Activated CD8-positive, alpha-beta T cell treated with anti-CD3 and anti-CD28 coated beads, Interleukin-2, amount 10 ng/mL, durations not matched to agents 7 days and 5 days (primary cell): ENCODE measurements at regions not wholly inside any gene's neighbourhood (a gene's known extent, or its start where the extent isn't known, plus 50 kb on each side); places are given as distances from the start of the nearest gene placed in this dataset.

Source experiments
- ATAC-seq: fragments of 150-1000 bp; cut with Tn5 transposase; one replicate; pipeline ENCODE4 v1.10.0; 2021; ENCODE audit warnings: moderate library complexity
- CTCF ChIA-PET: fragments of 350-600 bp; sonication (Branson Sonifier 250); formaldehyde crosslinking; loops from one replicate; lab custom pipeline; 2021; ENCODE audit warnings: antibody characterized with exemption; lab: Charles Lee
- POLR2A ChIA-PET: fragments of 350-600 bp; sonication (Branson Sonifier 250); formaldehyde crosslinking; loops from one replicate; lab custom pipeline; 2021; ENCODE audit warnings: antibody characterized with exemption; lab: Charles Lee
- DNase-seq: peaks from one replicate; pipeline ENCODE4 v3.0.0-alpha.2; 2020
- H3K27ac Mint-ChIP-seq: one replicate; pipeline ENCODE4 v1.8.0; 2021; ENCODE audit warnings: mild to moderate bottlenecking, mixed read lengths
- H3K27me3 Mint-ChIP-seq: one replicate; pipeline ENCODE4 v1.8.0; 2021; ENCODE audit warnings: low read depth, mixed read lengths
- H3K36me3 Mint-ChIP-seq: one replicate; pipeline ENCODE4 v1.8.0; 2021; ENCODE audit warnings: low read depth, mixed read lengths
- H3K4me1 Mint-ChIP-seq: one replicate; pipeline ENCODE4 v1.8.0; 2021; ENCODE audit warnings: low read depth, mixed read lengths
- H3K4me3 Mint-ChIP-seq: one replicate; pipeline ENCODE4 v1.8.0; 2021; ENCODE audit warnings: mild to moderate bottlenecking, mixed read lengths
- H3K9me3 Mint-ChIP-seq: one replicate; pipeline ENCODE4 v1.8.0; 2022; ENCODE audit warnings: mixed read lengths; ENCODE audit not compliant: insufficient read depth

DNA sequence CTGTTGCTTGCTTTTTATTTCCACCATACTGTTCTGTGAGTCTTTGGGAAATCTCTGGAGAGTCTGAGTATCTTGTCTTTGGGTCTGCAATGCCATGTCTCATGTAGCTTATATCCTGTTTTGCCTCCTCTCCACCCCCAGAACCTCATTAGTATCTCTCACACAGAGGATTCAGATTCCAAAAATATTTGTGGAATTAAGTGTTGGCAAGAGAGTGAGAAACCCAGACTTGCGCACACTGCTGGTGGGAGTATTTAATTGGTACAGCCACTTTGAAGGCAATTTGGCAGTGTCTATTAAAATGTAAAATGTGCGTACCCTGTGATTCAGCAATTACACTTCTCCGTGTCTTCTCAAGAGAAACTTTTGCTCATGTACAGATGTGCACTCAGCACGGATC is 68.6 kb downstream of the ZNF621 start:
- Mint-ChIP-seq H3K4me3 (no peak overlapping the region), H3K27ac (no peak overlapping the region), H3K4me1 (peaks cover 6% of the 10 kb centered on the region), H3K36me3 (no peaks in the 10 kb centered on the region), H3K9me3 (no peaks in the 10 kb centered on the region), H3K27me3 (peaks cover 17% of the 10 kb centered on the region)
- no peak for ATAC-seq
- DNase-seq: no peak
- POLR2A ChIA-PET: interaction anchor here (0.6 kb wide), 1 partner anchor 648 kb away, joined by 3 read pairs; no protein-coding TSS in a partner anchor
- CTCF ChIA-PET: interaction anchor here (2.0 kb wide), 1 partner anchor 13 kb away, joined by 7 read pairs; no protein-coding TSS in a partner anchor

DNA sequence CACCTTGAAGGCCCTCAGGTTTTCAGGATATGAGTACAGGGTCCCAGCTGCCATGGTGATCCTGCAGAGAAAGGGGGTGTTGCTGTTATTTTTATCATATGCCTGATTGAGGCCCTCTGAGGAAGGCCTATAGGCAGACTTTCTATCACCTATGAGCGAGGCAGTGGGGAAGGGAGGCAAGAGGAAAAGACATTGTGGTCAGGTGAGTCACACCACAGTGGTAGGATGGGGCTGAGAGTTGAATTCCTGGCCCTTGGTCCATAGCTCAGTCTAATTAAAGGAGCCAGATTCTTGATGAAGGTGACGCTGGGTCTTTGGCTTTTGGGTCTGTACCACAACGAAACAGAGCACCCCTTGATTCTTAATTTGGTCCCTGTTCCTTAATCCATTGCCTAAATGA is 72.7 kb downstream of the ZNF621 start:
- no peak overlapping the region for H3K4me3 Mint-ChIP-seq
- DNase-seq (no peak), ATAC-seq (no peak)
- no peaks in the 10 kb centered on the region for H3K9me3 Mint-ChIP-seq
- H3K4me1 Mint-ChIP-seq: peaks cover 11% of the 10 kb centered on the region
- H3K27me3 Mint-ChIP-seq: peaks cover 30% of the 10 kb centered on the region
- CTCF ChIA-PET: interaction anchor here (1.9 kb wide), 1 partner anchor 17 kb away, joined by 5 read pairs; no protein-coding TSS in a partner anchor
- POLR2A ChIA-PET: no interaction called here
- no peaks in the 10 kb centered on the region for H3K36me3 Mint-ChIP-seq
- H3K27ac Mint-ChIP-seq: no peak overlapping the region

DNA sequence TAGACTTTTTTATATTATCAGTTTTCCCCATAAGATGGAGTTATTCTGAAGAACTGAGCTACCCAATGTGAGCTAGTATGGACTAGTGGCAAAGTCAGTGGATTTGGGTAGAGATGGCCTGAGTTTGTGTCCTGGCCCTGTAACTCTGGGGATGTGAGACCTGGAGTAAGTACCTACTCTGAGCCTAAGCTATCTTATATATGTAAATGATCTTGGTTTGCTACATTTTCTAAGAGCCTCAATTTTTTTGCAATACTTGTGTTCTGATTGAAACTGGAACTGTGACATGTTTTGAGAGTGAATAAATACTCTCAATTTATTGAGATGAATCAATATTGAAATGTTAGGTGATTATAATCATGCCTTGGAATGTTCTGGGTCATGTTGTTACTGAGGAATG is 73.6 kb downstream of the ZNF621 start:
- ChIA-PET POLR2A (no interaction called here), CTCF (interaction anchor here (1.9 kb wide), 1 partner anchor 18 kb away, joined by 5 read pairs; no protein-coding TSS in a partner anchor)
- Mint-ChIP-seq H3K27ac (no peak overlapping the region), H3K4me1 (peaks cover 11% of the 10 kb centered on the region), H3K4me3 (no peak overlapping the region), H3K27me3 (peaks cover 31% of the 10 kb centered on the region), H3K36me3 (no peaks in the 10 kb centered on the region), H3K9me3 (no peaks in the 10 kb centered on the region)
- ATAC-seq (no peak), DNase-seq (no peak)

DNA sequence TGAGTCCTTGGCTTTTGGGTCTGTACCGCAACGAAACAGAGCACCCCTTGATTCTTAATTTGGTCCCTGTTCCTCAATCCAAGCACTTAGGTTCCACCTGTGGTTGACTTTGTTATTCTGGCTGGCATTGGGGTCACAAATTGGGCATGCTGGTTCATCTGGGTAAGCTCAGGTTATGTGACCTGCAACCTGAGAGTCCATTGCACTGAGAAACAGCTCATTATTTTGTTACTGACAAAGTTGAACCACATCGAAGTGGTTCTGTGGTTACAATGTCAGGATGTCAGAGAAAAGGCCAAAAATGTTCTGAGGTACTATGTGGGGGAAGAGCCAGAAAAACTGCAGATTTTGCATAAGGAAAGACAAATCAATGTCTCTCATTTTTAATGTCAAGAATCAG is 74.2 kb downstream of the ZNF621 start:
- Mint-ChIP-seq H3K4me3 (no peak overlapping the region), H3K9me3 (no peaks in the 10 kb centered on the region), H3K36me3 (no peaks in the 10 kb centered on the region), H3K27ac (no peak overlapping the region), H3K27me3 (peaks cover 29% of the 10 kb centered on the region), H3K4me1 (peaks cover 11% of the 10 kb centered on the region)
- ATAC-seq (no peak), DNase-seq (no peak)
- ChIA-PET POLR2A (no interaction called here), CTCF (interaction anchor here (1.9 kb wide), 1 partner anchor 18 kb away, joined by 5 read pairs; no protein-coding TSS in a partner anchor)

DNA sequence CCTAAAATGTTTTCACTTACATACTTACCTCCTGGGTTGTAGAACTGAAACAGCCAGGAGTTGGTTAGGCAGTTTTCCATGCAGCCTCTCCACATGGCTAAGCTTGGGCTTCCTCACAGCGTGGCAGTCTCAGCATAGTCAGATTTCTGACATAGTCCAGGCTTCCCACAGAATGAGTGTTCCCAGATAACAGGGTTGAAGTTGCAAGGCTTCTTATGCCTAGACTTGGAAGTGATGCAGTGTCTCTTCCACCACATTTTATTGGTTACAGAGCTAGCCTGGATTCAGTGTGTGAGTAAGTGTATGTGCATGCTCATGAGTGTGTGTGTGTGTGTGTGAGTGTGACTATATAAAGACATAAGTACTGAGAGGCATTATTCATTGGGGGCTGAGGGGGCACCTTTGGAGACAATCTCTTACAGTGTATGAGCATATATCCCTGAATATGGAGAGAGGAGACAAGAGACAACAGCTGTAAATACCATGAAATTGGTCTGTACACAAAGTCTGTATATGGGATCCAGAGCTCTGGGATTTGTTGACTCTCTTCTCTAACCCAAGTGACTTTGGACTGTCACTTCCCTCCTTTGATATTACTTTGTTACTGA is 78.1 kb downstream of the ZNF621 start:
- no peak overlapping the region for H3K27ac Mint-ChIP-seq
- no peaks in the 10 kb centered on the region for H3K36me3 Mint-ChIP-seq
- CTCF ChIA-PET: no interaction called here
- peaks cover 5% of the 10 kb centered on the region for H3K4me1 Mint-ChIP-seq
- POLR2A ChIA-PET: no interaction called here
- H3K27me3 Mint-ChIP-seq: peaks cover 34% of the 10 kb centered on the region
- ATAC-seq (no peak), DNase-seq (no peak)
- H3K9me3 Mint-ChIP-seq: no peaks in the 10 kb centered on the region
- no peak overlapping the region for H3K4me3 Mint-ChIP-seq

DNA sequence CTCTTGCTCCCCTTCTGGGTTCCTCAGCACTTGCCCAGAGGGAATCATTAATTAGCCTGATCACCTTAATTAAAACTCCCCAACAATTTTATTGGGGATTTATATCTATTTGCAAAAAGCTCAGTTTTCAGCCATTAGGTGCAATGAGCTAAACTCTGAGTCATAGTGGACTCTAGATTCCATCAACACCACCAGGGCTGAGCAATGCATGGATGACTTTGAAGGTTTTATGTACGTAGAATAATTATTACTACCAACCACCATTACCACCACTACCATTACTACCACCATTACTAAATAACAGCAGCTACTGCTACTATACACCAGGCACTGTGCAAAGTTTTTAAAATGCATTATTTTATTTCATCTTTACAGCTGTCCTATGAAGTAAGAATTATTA is 81.2 kb downstream of the ZNF621 start:
- POLR2A ChIA-PET: no interaction called here
- H3K36me3 Mint-ChIP-seq: no peaks in the 10 kb centered on the region
- H3K27ac Mint-ChIP-seq: no peak overlapping the region
- CTCF ChIA-PET: interaction anchor here (0.8 kb wide), 1 partner anchor 279 kb away, joined by 6 read pairs; no protein-coding TSS in a partner anchor
- H3K4me1 Mint-ChIP-seq: no peaks in the 10 kb centered on the region
- H3K4me3 Mint-ChIP-seq: no peak overlapping the region
- ATAC-seq (no peak), DNase-seq (no peak)
- no peaks in the 10 kb centered on the region for H3K9me3 Mint-ChIP-seq
- H3K27me3 Mint-ChIP-seq: peaks cover 33% of the 10 kb centered on the region

DNA sequence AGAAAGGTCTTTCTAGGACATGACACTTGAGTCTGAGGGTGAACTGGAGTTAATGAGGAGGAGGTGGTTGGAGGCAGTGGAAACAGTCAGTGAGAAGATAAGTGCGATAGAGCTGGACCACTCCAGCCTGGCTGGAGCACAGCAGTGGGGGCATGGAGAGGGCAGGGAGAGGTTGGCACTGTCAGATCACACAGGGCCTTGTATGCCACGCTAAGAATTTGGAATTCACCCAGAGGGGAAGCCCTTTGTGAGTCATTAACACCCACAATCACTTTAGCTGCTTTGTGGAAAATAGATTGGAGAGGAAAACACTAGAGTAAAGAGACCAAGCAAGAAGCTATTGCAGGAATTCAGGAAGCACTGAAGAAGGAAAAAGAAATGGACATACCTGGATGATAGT is 83.3 kb downstream of the ZNF621 start:
- DNase-seq: no peak
- no peak for ATAC-seq
- no peak overlapping the region for H3K27ac Mint-ChIP-seq
- no peaks in the 10 kb centered on the region for H3K4me1 Mint-ChIP-seq
- ChIA-PET POLR2A (no interaction called here), CTCF (interaction anchor here (1.0 kb wide), 1 partner anchor 28 kb away, joined by 4 read pairs; no protein-coding TSS in a partner anchor)
- peaks cover 29% of the 10 kb centered on the region for H3K27me3 Mint-ChIP-seq
- H3K4me3 Mint-ChIP-seq: no peak overlapping the region
- H3K9me3 Mint-ChIP-seq: no peaks in the 10 kb centered on the region
- H3K36me3 Mint-ChIP-seq: no peaks in the 10 kb centered on the region

DNA sequence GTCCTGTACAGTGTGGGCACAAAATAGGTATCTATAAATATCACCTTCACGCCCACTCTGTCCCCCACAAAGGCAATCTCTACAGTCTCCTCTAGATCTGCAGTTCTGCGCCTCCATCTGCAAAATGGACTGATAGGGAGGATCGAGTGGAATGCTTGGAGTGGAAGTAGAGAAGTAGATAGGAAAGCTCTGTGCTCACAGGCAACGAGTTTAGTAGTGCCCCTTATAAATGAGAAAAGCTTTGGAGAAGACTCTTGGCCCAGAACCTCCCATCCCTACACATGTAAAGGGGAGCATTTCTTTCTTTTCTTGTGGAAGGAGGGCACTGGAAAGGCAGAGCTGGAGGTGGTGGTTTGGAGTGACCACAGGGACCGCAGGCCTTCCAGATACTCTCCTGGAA is 88.5 kb downstream of the ZNF621 start:
- no peak overlapping the region for H3K27ac Mint-ChIP-seq
- CTCF ChIA-PET: no interaction called here
- POLR2A ChIA-PET: no interaction called here
- no peaks in the 10 kb centered on the region for H3K9me3 Mint-ChIP-seq
- ATAC-seq (no peak), DNase-seq (no peak)
- H3K4me3 Mint-ChIP-seq: no peak overlapping the region
- H3K4me1 Mint-ChIP-seq: no peaks in the 10 kb centered on the region
- peaks cover 39% of the 10 kb centered on the region for H3K27me3 Mint-ChIP-seq
- H3K36me3 Mint-ChIP-seq: no peaks in the 10 kb centered on the region

DNA sequence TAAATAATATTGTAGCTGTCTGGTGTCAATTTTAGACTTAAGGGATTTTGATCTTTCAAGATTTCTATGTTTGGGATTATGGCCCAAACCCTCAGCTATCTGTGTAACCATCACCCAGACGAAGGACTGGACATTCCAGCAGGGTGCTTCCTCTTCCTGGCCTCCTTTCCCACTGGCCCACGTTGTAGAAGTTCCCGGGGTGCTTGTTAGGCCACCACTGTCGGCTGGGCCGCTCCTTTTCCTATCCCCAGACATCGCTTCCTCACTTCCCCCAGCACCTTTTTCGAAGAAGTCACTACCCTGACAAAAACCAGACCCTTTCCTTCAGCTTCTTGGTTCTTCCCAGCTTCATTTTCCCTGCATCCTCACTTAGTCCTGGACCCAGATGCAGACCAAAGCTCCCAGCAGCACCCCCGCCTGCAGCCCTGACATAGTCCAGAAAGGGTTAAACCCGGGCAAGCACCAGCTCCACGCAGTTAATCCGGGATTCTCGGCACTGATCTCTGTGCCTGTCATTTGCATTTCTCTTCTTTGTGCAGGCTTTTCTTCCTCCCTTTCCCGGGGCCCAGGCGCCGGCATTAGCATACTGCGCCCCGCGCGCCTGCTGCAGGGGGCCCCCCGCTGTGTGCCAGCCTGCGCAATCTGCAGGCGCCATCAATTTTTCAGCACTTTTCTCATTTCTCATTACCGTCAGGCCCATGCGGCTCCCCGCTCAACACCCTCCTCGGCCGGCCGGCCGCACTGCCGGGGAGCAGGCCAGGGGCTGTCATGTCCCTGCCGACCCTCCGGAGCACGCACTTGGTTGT is 90.6 kb downstream of the ZNF621 start:
- CTCF ChIA-PET: no interaction called here

DNA sequence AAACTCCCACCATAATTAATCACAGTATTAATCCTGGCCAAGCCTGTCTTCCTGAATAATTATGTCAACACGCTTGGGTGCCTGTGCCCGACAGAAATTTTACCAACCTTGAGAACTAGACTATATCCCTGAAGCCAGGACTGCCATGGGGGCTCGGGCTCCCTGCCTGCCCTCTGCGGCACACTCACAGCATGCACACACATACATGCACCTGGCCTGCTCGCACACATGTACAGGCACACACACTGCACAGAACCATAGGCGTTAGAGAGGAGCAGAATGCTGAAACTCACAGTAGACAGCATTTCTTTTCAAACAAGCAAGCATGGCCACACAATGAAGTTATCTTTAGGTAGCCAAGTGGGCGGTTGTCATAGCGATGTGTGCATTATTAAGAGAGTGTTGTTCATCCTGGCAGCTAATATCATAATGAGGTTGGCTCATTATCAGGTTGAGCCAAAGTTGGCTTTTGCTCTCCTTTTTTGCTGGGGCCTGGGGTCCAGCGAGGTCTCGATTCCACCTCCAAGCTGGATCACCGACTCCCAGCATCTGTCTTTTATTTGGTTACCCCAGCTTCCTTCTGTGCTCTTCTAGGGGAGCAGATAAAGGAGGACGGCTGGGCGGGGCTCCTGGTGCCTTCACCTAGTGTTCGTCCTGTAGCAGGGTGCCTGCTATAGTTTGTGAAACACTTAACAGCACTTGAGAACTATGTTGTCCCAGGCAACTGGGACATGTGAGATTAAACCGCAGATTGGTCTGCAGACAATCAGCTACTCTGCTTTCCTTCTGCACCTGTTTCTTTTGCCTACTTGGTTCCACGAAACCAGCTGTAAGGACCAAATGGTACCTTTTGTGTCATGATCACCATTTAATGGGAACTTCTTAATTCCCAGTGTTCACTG is 91.4 kb downstream of the ZNF621 start:
- no peak for ATAC-seq
- Mint-ChIP-seq H3K9me3 (no peaks in the 10 kb centered on the region), H3K36me3 (no peaks in the 10 kb centered on the region), H3K4me1 (no peaks in the 10 kb centered on the region), H3K27ac (no peak overlapping the region), H3K4me3 (no peak overlapping the region), H3K27me3 (peaks cover 35% of the 10 kb centered on the region)
- POLR2A ChIA-PET: no interaction called here
- no peak for DNase-seq
- CTCF ChIA-PET: no interaction called here

More for the DNA sequence above, 90.6 kb downstream of the ZNF621 start:
- H3K4me1 Mint-ChIP-seq: no peaks in the 10 kb centered on the region
- POLR2A ChIA-PET: no interaction called here
- DNase-seq (no peak), ATAC-seq (no peak)
- H3K36me3 Mint-ChIP-seq: no peaks in the 10 kb centered on the region
- peaks cover 33% of the 10 kb centered on the region for H3K27me3 Mint-ChIP-seq
- no peak overlapping the region for H3K27ac Mint-ChIP-seq
- no peak overlapping the region for H3K4me3 Mint-ChIP-seq
- H3K9me3 Mint-ChIP-seq: no peaks in the 10 kb centered on the region

DNA sequence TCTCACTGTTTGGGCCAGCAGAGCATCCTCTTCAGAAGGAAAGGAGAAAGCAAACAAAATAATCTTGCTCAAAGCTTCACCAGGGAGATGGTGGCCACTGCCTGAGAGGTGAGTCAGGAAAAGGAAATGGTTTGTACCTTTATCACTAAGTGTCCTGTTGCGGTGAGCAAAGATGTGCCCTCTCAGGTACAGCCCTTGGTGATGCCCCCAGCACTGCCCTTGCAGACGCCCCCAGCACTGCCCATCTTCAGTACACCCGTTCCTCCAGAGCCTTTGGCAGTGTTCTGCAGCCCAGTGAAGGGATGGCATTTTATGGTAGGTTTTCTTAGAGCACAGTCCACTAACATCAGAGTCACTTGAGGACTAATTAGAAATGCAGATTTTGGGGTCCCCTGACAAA is 92.3 kb downstream of the ZNF621 start:
- POLR2A ChIA-PET: no interaction called here
- CTCF ChIA-PET: no interaction called here

More for the DNA sequence above, 92.3 kb downstream of the ZNF621 start:
- no peaks in the 10 kb centered on the region for H3K4me1 Mint-ChIP-seq
- no peak overlapping the region for H3K27ac Mint-ChIP-seq
- H3K9me3 Mint-ChIP-seq: no peaks in the 10 kb centered on the region
- no peak overlapping the region for H3K4me3 Mint-ChIP-seq
- ATAC-seq (no peak), DNase-seq (no peak)
- peaks cover 38% of the 10 kb centered on the region for H3K27me3 Mint-ChIP-seq
- no peaks in the 10 kb centered on the region for H3K36me3 Mint-ChIP-seq
